ENCODE measurements at regions not wholly inside any gene's neighbourhood (a gene's known extent, or its start where the extent isn't known, plus 50 kb on each side); places are given as distances from the start of the nearest gene placed in this dataset.

- no peak for DNase-seq (ENCODE audit: low spot score)
- Mint-ChIP-seq H3K9me3 (no peaks in the 10 kb centered on the region), H3K36me3 (ENCODE audit: low read depth) (no peaks in the 10 kb centered on the region), H3K27ac (no peak overlapping the region), H3K27me3 (ENCODE audit: low read depth) (peaks cover 7% of the 10 kb centered on the region), H3K4me3 (ENCODE audit: low read depth) (no peak overlapping the region), H3K4me1 (ENCODE audit: low read depth) (no peaks in the 10 kb centered on the region)
- intact Hi-C loops (cut with micrococcal nuclease): no loop called here
Observed at GRCh38 chr2:239675826-239676715, 275.3 kb upstream of the HDAC4 start.

GRCh38 chr2:239674981-239675825 is 274.4 kb upstream of the HDAC4 start:
- no peaks in the 10 kb centered on the region for H3K36me3 Mint-ChIP-seq (ENCODE audit: low read depth)
- no peaks in the 10 kb centered on the region for H3K9me3 Mint-ChIP-seq
- H3K4me3 Mint-ChIP-seq (ENCODE audit: low read depth): no peak overlapping the region
- DNase-seq (ENCODE audit: low spot score): no peak
- peaks cover 3% of the 10 kb centered on the region for H3K27me3 Mint-ChIP-seq (ENCODE audit: low read depth)
- no peaks in the 10 kb centered on the region for H3K4me1 Mint-ChIP-seq (ENCODE audit: low read depth)
- no peak overlapping the region for H3K27ac Mint-ChIP-seq
- intact Hi-C loops (cut with micrococcal nuclease): no loop called here

GRCh38 chr2:239674101-239674980 is 273.5 kb upstream of the HDAC4 start:
- no peaks in the 10 kb centered on the region for H3K36me3 Mint-ChIP-seq (ENCODE audit: low read depth)
- no peaks in the 10 kb centered on the region for H3K4me1 Mint-ChIP-seq (ENCODE audit: low read depth)

GRCh38 chr2:239673641-239674040 is 272.8 kb upstream of the HDAC4 start:
- intact Hi-C loops (cut with micrococcal nuclease): no loop called here
- no peaks in the 10 kb centered on the region for H3K4me1 Mint-ChIP-seq (ENCODE audit: low read depth)
- H3K27ac Mint-ChIP-seq: no peak overlapping the region
- H3K4me3 Mint-ChIP-seq (ENCODE audit: low read depth): no peak overlapping the region
- no peaks in the 10 kb centered on the region for H3K9me3 Mint-ChIP-seq
- no peaks in the 10 kb centered on the region for H3K27me3 Mint-ChIP-seq (ENCODE audit: low read depth)
- H3K36me3 Mint-ChIP-seq (ENCODE audit: low read depth): no peaks in the 10 kb centered on the region
- DNase-seq (ENCODE audit: low spot score): no peak

More at GRCh38 chr2:239674101-239674980, 273.5 kb upstream of the HDAC4 start:
- H3K9me3 Mint-ChIP-seq: no peaks in the 10 kb centered on the region
- no peak overlapping the region for H3K27ac Mint-ChIP-seq
- H3K4me3 Mint-ChIP-seq (ENCODE audit: low read depth): no peak overlapping the region
- intact Hi-C loops (cut with micrococcal nuclease): no loop called here
- DNase-seq (ENCODE audit: low spot score): no peak
- H3K27me3 Mint-ChIP-seq (ENCODE audit: low read depth): no peaks in the 10 kb centered on the region

- H3K36me3 Mint-ChIP-seq (ENCODE audit: low read depth): no peaks in the 10 kb centered on the region
Observed at GRCh38 chr2:239671916-239672849, 271.4 kb upstream of the HDAC4 start.

GRCh38 chr2:239671471-239671870 is 270.7 kb upstream of the HDAC4 start:
- H3K4me3 Mint-ChIP-seq (ENCODE audit: low read depth): no peak overlapping the region
- H3K4me1 Mint-ChIP-seq (ENCODE audit: low read depth): no peaks in the 10 kb centered on the region
- no peak overlapping the region for H3K27ac Mint-ChIP-seq
- H3K27me3 Mint-ChIP-seq (ENCODE audit: low read depth): no peaks in the 10 kb centered on the region
- H3K36me3 Mint-ChIP-seq (ENCODE audit: low read depth): no peaks in the 10 kb centered on the region
- intact Hi-C loops (cut with micrococcal nuclease): no loop called here
- no peaks in the 10 kb centered on the region for H3K9me3 Mint-ChIP-seq
- DNase-seq (ENCODE audit: low spot score): no peak

More at GRCh38 chr2:239671916-239672849, 271.4 kb upstream of the HDAC4 start:
- Mint-ChIP-seq H3K27ac (no peak overlapping the region), H3K27me3 (ENCODE audit: low read depth) (no peaks in the 10 kb centered on the region), H3K9me3 (no peaks in the 10 kb centered on the region), H3K4me1 (ENCODE audit: low read depth) (no peaks in the 10 kb centered on the region), H3K4me3 (ENCODE audit: low read depth) (no peak overlapping the region)
- no peak for DNase-seq (ENCODE audit: low spot score)
- intact Hi-C loops (cut with micrococcal nuclease): no loop called here

- no peaks in the 10 kb centered on the region for H3K27me3 Mint-ChIP-seq (ENCODE audit: low read depth)
- H3K27ac Mint-ChIP-seq: no peak overlapping the region
- H3K4me1 Mint-ChIP-seq (ENCODE audit: low read depth): no peaks in the 10 kb centered on the region
- intact Hi-C loops (cut with micrococcal nuclease): no loop called here
- no peaks in the 10 kb centered on the region for H3K9me3 Mint-ChIP-seq
- DNase-seq (ENCODE audit: low spot score): no peak
- H3K4me3 Mint-ChIP-seq (ENCODE audit: low read depth): no peak overlapping the region
- no peaks in the 10 kb centered on the region for H3K36me3 Mint-ChIP-seq (ENCODE audit: low read depth)
Observed at GRCh38 chr2:239670463-239671120, 269.8 kb upstream of the HDAC4 start.

GRCh38 chr2:239669899-239670460 is 269.2 kb upstream of the HDAC4 start:
- intact Hi-C loops (cut with micrococcal nuclease): no loop called here
- DNase-seq (ENCODE audit: low spot score): no peak
- no peaks in the 10 kb centered on the region for H3K4me1 Mint-ChIP-seq (ENCODE audit: low read depth)
- H3K36me3 Mint-ChIP-seq (ENCODE audit: low read depth): no peaks in the 10 kb centered on the region
- H3K9me3 Mint-ChIP-seq: no peaks in the 10 kb centered on the region
- no peaks in the 10 kb centered on the region for H3K27me3 Mint-ChIP-seq (ENCODE audit: low read depth)
- H3K4me3 Mint-ChIP-seq (ENCODE audit: low read depth): no peak overlapping the region
- H3K27ac Mint-ChIP-seq: no peak overlapping the region

GRCh38 chr2:239669181-239669898 is 268.5 kb upstream of the HDAC4 start:
- intact Hi-C loops (cut with micrococcal nuclease): no loop called here
- Mint-ChIP-seq H3K9me3 (no peaks in the 10 kb centered on the region), H3K4me1 (ENCODE audit: low read depth) (no peaks in the 10 kb centered on the region), H3K27ac (no peak overlapping the region), H3K27me3 (ENCODE audit: low read depth) (no peaks in the 10 kb centered on the region), H3K36me3 (ENCODE audit: low read depth) (no peaks in the 10 kb centered on the region), H3K4me3 (ENCODE audit: low read depth) (no peak overlapping the region)
- no peak for DNase-seq (ENCODE audit: low spot score)

GRCh38 chr2:239668651-239669050 is 267.8 kb upstream of the HDAC4 start:
- intact Hi-C loops (cut with micrococcal nuclease): no loop called here
- H3K27me3 Mint-ChIP-seq (ENCODE audit: low read depth): no peaks in the 10 kb centered on the region
- H3K36me3 Mint-ChIP-seq (ENCODE audit: low read depth): no peaks in the 10 kb centered on the region
- no peak overlapping the region for H3K4me3 Mint-ChIP-seq (ENCODE audit: low read depth)
- no peak for DNase-seq (ENCODE audit: low spot score)
- no peaks in the 10 kb centered on the region for H3K4me1 Mint-ChIP-seq (ENCODE audit: low read depth)
- no peak overlapping the region for H3K27ac Mint-ChIP-seq
- no peaks in the 10 kb centered on the region for H3K9me3 Mint-ChIP-seq

- intact Hi-C loops (cut with micrococcal nuclease): no loop called here
- H3K4me3 Mint-ChIP-seq (ENCODE audit: low read depth): no peak overlapping the region
Observed at GRCh38 chr2:239668042-239668441, 267.2 kb upstream of the HDAC4 start.

More at GRCh38 chr2:239668042-239668441, 267.2 kb upstream of the HDAC4 start:
- H3K27ac Mint-ChIP-seq: no peak overlapping the region
- H3K4me1 Mint-ChIP-seq (ENCODE audit: low read depth): no peaks in the 10 kb centered on the region
- H3K9me3 Mint-ChIP-seq: no peaks in the 10 kb centered on the region
- DNase-seq (ENCODE audit: low spot score): no peak
- H3K36me3 Mint-ChIP-seq (ENCODE audit: low read depth): no peaks in the 10 kb centered on the region
- H3K27me3 Mint-ChIP-seq (ENCODE audit: low read depth): peaks cover under 1% of the 10 kb centered on the region
